ENCODE measurements at regions not wholly inside any gene's neighbourhood (a gene's known extent, or its start where the extent isn't known, plus 50 kb on each side); places are given as distances from the start of the nearest gene placed in this dataset.

DNA sequence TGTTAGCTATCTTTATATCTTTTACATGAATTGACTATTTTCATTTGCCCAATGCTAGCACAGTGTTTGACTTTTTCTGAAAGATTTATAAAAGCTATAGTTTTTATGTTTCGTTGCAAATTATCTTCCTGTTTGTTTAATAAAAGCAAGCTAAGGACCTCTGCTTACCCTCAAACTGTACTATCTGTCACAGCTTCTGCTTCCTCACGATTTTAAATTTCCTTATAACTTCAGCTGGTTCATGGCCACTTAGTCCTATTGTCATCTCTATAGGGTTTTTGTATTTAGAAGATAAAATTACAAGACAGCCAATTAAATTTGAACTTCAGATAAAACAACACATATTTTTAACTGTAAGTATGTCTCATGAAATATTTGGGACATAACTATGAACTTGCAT is 494.0 kb downstream of the PDGFC start:
- TF ChIP-seq, protein P1, sequence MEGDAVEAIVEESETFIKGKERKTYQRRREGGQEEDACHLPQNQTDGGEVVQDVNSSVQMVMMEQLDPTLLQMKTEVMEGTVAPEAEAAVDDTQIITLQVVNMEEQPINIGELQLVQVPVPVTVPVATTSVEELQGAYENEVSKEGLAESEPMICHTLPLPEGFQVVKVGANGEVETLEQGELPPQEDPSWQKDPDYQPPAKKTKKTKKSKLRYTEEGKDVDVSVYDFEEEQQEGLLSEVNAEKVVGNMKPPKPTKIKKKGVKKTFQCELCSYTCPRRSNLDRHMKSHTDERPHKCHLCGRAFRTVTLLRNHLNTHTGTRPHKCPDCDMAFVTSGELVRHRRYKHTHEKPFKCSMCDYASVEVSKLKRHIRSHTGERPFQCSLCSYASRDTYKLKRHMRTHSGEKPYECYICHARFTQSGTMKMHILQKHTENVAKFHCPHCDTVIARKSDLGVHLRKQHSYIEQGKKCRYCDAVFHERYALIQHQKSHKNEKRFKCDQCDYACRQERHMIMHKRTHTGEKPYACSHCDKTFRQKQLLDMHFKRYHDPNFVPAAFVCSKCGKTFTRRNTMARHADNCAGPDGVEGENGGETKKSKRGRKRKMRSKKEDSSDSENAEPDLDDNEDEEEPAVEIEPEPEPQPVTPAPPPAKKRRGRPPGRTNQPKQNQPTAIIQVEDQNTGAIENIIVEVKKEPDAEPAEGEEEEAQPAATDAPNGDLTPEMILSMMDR (conservative IDR thresholded peaks at IDR 0.05; ENCODE audit: low read depth, low read length): no peak
- TF ChIP-seq CEBPB (IDR thresholded peaks at IDR 0.05; ENCODE audit: low read depth, low read length): no peak
